GM10266 (cell line): ENCODE measurements at regions not wholly inside any gene's neighbourhood (a gene's known extent, or its start where the extent isn't known, plus 50 kb on each side); places are given as distances from the start of the nearest gene placed in this dataset.

Source experiments
- DNase-seq: peaks from one replicate; pipeline ENCODE4 v3.0.0; 2012; ENCODE audit errors: extremely low spot score
- CTCF ChIP-seq: IDR thresholded peaks from 2 replicates; pipeline ENCODE4 v1.5.1; 2012; ENCODE audit warnings: mild to moderate bottlenecking, low read depth; ENCODE audit not compliant: control insufficient read depth, insufficient read depth; ENCODE audit errors: missing control alignments

GRCh38 chr3:115536171-115536570 is 87.1 kb upstream of the GAP43 start:
- no peak for TF ChIP-seq CTCF
- DNase-seq: no peak

DNA sequence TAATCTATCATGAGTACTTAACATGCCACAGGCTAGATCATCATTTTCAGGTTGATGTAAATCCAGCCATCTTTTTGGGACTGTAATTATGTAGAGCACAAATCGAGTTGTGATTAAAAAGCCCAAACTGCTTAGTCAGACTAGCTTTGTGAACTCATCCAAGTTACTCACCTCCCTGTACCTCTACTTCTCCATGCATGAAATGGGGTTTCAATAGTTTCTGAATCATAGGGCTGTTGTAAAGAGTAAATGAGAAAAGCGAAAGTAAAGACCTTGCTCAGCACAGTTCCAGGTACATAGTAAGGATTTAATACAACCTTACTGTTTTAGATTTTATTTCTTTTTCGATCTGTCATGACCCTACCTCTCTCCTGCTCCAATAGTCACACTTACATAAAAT is 85.6 kb upstream of the GAP43 start:
- no peak for DNase-seq
- no peak for TF ChIP-seq CTCF

DNA sequence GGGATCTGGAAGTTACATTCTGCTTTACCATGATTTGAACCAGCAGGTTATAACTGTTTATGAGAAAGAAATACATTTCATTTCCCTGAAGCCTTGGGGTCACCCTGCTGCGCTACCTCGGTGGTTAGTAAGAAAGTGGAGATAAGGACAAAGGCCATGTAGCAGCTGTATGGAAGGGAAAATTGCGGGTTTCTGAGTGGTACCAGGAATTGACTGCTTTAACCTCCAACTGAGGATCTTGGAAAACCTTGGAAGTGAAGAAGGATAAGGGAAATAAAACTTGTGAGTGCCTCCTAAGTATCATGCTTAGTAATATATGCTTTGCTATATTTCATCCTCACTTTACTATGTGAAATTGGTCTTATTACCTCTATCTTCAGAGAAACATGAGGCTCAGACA is 76.1 kb upstream of the GAP43 start:
- TF ChIP-seq CTCF: no peak
- DNase-seq: no peak

GRCh38 chr3:115548611-115549010 is 74.7 kb upstream of the GAP43 start:
- no peak for DNase-seq
- TF ChIP-seq CTCF: no peak

- DNase-seq: no peak
- no peak for TF ChIP-seq CTCF
Observed at GRCh38 chr3:115549071-115549470, 74.2 kb upstream of the GAP43 start.

GRCh38 chr3:115550285-115550761 is 73.0 kb upstream of the GAP43 start:
- DNase-seq: no peak
- TF ChIP-seq CTCF: no peak

- no peak for TF ChIP-seq CTCF
- no peak for DNase-seq
Observed at GRCh38 chr3:115551016-115551415, 72.3 kb upstream of the GAP43 start.
